Endothelial cell of umbilical vein (primary cell): ENCODE measurements at regions not wholly inside any gene's neighbourhood (a gene's known extent, or its start where the extent isn't known, plus 50 kb on each side); places are given as distances from the start of the nearest gene placed in this dataset.
"Not testable (repeated sequence)": the region's sequence is repeated elsewhere in the genome, so short reads cannot be mapped to it uniquely, and the experiment has no call there.

Experiments used
- EZH2 ChIP-seq: IDR thresholded peaks from 2 replicates; pipeline ENCODE4 v1.6.1; 2012; ENCODE audit warnings: borderline replicate concordance, low read depth, mild to moderate bottlenecking, moderate library complexity, low read length, inconsistent platforms; ENCODE audit not compliant: severe bottlenecking
- JUN ChIP-seq: IDR thresholded peaks from 2 replicates; pipeline ENCODE4 v1.6.1; 2011; ENCODE audit warnings: borderline replicate concordance, low read depth; ENCODE audit not compliant: insufficient read length, insufficient read depth
- MYC ChIP-seq: IDR thresholded peaks from one replicate; pipeline ENCODE4 v1.6.1; 2011; ENCODE audit warnings: mild to moderate bottlenecking, low read depth, low read length
- POLR2A ChIP-seq: IDR thresholded peaks from 2 replicates; pipeline ENCODE4 v1.6.1; 2012; ENCODE audit warnings: low read depth, mild to moderate bottlenecking, control low read depth, low read length
- POLR2AphosphoS5 ChIP-seq: IDR thresholded peaks from 2 replicates; pipeline ENCODE4 v1.6.1; 2012; ENCODE audit warnings: low read depth, mild to moderate bottlenecking, control low read depth, low read length, moderate library complexity; ENCODE audit not compliant: insufficient read depth
- TF ChIP-seq, protein P1 (sequence below), 2 donors: IDR thresholded peaks; 1 replicate in 1 of 2; 2 replicates in 1 of 2; pipeline ENCODE4 v1.5.1; 2011; ENCODE audit warnings: low read length in 2 of 2, mild to moderate bottlenecking in 2 of 2, moderate library complexity in 2 of 2, control low read depth in 1 of 2, inconsistent platforms in 1 of 2, low read depth in 1 of 2; ENCODE audit not compliant: insufficient read depth in 1 of 2; ENCODE audit errors: extremely low read depth in 1 of 2

DNA sequence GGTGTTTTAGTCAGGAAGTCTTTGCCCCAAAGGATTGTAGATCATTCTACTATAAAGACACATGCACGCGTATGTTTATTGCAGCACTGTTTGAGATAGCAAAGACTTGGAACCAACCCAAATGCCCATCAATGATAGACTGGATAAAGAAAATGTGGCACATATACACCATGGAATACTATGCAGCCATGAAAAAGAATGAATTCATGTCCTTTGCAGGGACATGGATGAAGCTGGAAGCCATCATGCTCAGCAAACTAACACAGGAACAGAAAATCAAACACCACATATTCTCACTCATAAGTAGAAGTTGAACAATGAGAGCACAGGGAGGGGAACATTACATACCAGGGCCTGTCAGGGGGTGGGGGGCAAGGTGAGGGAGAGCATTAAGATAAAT, 340.8 kb upstream of the TENM3 start:
- TF ChIP-seq POLR2AphosphoS5, JUN, EZH2, POLR2A, MYC: not testable (repeated sequence)
- TF ChIP-seq, protein P1, sequence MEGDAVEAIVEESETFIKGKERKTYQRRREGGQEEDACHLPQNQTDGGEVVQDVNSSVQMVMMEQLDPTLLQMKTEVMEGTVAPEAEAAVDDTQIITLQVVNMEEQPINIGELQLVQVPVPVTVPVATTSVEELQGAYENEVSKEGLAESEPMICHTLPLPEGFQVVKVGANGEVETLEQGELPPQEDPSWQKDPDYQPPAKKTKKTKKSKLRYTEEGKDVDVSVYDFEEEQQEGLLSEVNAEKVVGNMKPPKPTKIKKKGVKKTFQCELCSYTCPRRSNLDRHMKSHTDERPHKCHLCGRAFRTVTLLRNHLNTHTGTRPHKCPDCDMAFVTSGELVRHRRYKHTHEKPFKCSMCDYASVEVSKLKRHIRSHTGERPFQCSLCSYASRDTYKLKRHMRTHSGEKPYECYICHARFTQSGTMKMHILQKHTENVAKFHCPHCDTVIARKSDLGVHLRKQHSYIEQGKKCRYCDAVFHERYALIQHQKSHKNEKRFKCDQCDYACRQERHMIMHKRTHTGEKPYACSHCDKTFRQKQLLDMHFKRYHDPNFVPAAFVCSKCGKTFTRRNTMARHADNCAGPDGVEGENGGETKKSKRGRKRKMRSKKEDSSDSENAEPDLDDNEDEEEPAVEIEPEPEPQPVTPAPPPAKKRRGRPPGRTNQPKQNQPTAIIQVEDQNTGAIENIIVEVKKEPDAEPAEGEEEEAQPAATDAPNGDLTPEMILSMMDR (IDR thresholded peaks at IDR 0.05; ENCODE audit: extremely low read depth in 1 of 2, insufficient read depth in 1 of 2, low read depth in 1 of 2, low read length in 2 of 2): not testable (repeated sequence)
